Smooth muscle cell (in vitro differentiated cells): ENCODE measurements at regions not wholly inside any gene's neighbourhood (a gene's known extent, or its start where the extent isn't known, plus 50 kb on each side); places are given as distances from the start of the nearest gene placed in this dataset.
"Not testable (repeated sequence)": the region's sequence is repeated elsewhere in the genome, so short reads cannot be mapped to it uniquely, and the experiment has no call there.

ENCODE experiments used
- DNase-seq: peaks from one replicate; lab custom pipeline; 2025; ENCODE audit not compliant: unreplicated experiment; lab: John Stamatoyannopoulos, UW
- H2AFZ ChIP-seq: fragments of 200-600 bp; sonication (generic); 2 replicates; pipeline ENCODE4 v1.6.0; 2016; ENCODE audit warnings: antibody characterized with exemption, low read depth, mild to moderate bottlenecking
- H3F3A ChIP-seq: fragments of 200-600 bp; sonication (generic); 2 replicates; pipeline ENCODE4 v1.6.0; 2017; ENCODE audit warnings: antibody characterized with exemption, low read depth
- H3K27ac ChIP-seq: fragments of 200-600 bp; sonication (generic); 2 replicates; pipeline ENCODE4 v1.5.1; 2016; ENCODE audit warnings: low read depth, mild to moderate bottlenecking
- H3K27me3 ChIP-seq: fragments of 200-600 bp; sonication (generic); 2 replicates; pipeline ENCODE4 v1.6.1; 2016; ENCODE audit warnings: low read depth, mild to moderate bottlenecking
- H3K36me3 ChIP-seq: fragments of 200-600 bp; sonication (generic); 2 replicates; pipeline ENCODE4 v1.5.1; 2016; ENCODE audit warnings: low read depth
- H3K4me1 ChIP-seq: fragments of 200-600 bp; sonication (generic); 2 replicates; pipeline ENCODE4 v1.5.1; 2016; ENCODE audit warnings: low read depth
- H3K4me2 ChIP-seq: fragments of 200-600 bp; sonication (generic); 2 replicates; pipeline ENCODE4 v1.6.0; 2016; ENCODE audit warnings: mild to moderate bottlenecking
- H3K4me3 ChIP-seq: fragments of 200-600 bp; sonication (generic); 2 replicates; pipeline ENCODE4 v1.5.1; 2016; ENCODE audit warnings: mild to moderate bottlenecking
- H3K79me2 ChIP-seq: fragments of 200-600 bp; sonication (generic); 2 replicates; pipeline ENCODE4 v1.6.0; 2016; ENCODE audit warnings: low read depth, mild to moderate bottlenecking
- H3K9ac ChIP-seq: fragments of 200-600 bp; sonication (generic); 2 replicates; pipeline ENCODE4 v1.6.0; 2016; ENCODE audit warnings: low read depth
- H3K9me3 ChIP-seq: fragments of 200-600 bp; sonication (generic); replicated peaks from 2 replicates; pipeline ENCODE4 v1.5.1; 2016; ENCODE audit warnings: low read depth
- H4K20me1 ChIP-seq: fragments of 200-600 bp; sonication (generic); 2 replicates; pipeline ENCODE4 v1.6.0; 2016; ENCODE audit warnings: low read depth
- CTCF ChIP-seq: fragments of 200-600 bp; sonication (generic); IDR thresholded peaks from 2 replicates; pipeline ENCODE4 v1.5.1; 2017; ENCODE audit warnings: borderline replicate concordance, mild to moderate bottlenecking, antibody characterized with exemption; ENCODE audit not compliant: insufficient read depth, poor library complexity, severe bottlenecking
- WGBS: methylation state at CpG from one replicate; pipeline ENCODE4 v1.1.7; 2016; ENCODE audit warnings: low lambda C conversion rate; 5-methylcytosine and 5-hydroxymethylcytosine counted together

- no peak for DNase-seq
- H3K27ac ChIP-seq = no peak overlapping the region
- TF ChIP-seq CTCF = no peak
These were observed 544.7 kb upstream of the KLF4 start for GRCh38 chr9:108033976-108034964.

GRCh38 chr9:108032079-108032478, 542.5 kb upstream of the KLF4 start:
- H3K4me1 ChIP-seq, H3F3A ChIP-seq, H3K36me3 ChIP-seq, H3K27ac ChIP-seq, H4K20me1 ChIP-seq, H3K4me3 ChIP-seq, H3K9me3 ChIP-seq, H3K79me2 ChIP-seq, H3K9ac ChIP-seq, H2AFZ ChIP-seq, DNase-seq, H3K4me2 ChIP-seq, H3K27me3 ChIP-seq: not testable (repeated sequence)
- WGBS = 92% methylated on average over 9 of the region's 9 CpGs

More at GRCh38 chr9:108033976-108034964, 544.7 kb upstream of the KLF4 start:
- no peaks in the 10 kb centered on the region for H3K9me3 ChIP-seq
- no peaks in the 10 kb centered on the region for H3K4me1 ChIP-seq
- WGBS = 68% methylated on average over 5 of the region's 5 CpGs
- no peaks in the 10 kb centered on the region for H4K20me1 ChIP-seq
- H3K36me3 ChIP-seq = no peaks in the 10 kb centered on the region
- H3K4me3 ChIP-seq = no peak overlapping the region
- no peak overlapping the region for H2AFZ ChIP-seq
- H3K79me2 ChIP-seq = no peaks in the 10 kb centered on the region
- no peak overlapping the region for H3K9ac ChIP-seq
- peak overlapping the region; percentile 15 for H3K4me2 ChIP-seq
- H3K27me3 ChIP-seq = no peaks in the 10 kb centered on the region
- H3F3A ChIP-seq = no peaks in the 10 kb centered on the region

GRCh38 chr9:108031221-108031620, 541.7 kb upstream of the KLF4 start:
- 89% methylated on average over 11 of the region's 11 CpGs for WGBS

GRCh38 chr9:108026718-108027117, 537.1 kb upstream of the KLF4 start:
- 92% methylated on average over 4 of the region's 4 CpGs for WGBS
- H3K27ac ChIP-seq, H3K4me3 ChIP-seq, H2AFZ ChIP-seq, H3K27me3 ChIP-seq, H4K20me1 ChIP-seq, H3K9me3 ChIP-seq, DNase-seq, H3K9ac ChIP-seq, H3K36me3 ChIP-seq, H3F3A ChIP-seq, H3K4me1 ChIP-seq, H3K79me2 ChIP-seq, H3K4me2 ChIP-seq: not testable (repeated sequence)

More at GRCh38 chr9:108031221-108031620, 541.7 kb upstream of the KLF4 start:
- H3K4me1 ChIP-seq, H3K9ac ChIP-seq, H4K20me1 ChIP-seq, H3K4me3 ChIP-seq, H3K36me3 ChIP-seq, H3K27ac ChIP-seq, H3F3A ChIP-seq, DNase-seq, H3K9me3 ChIP-seq, H3K4me2 ChIP-seq, H3K27me3 ChIP-seq, H2AFZ ChIP-seq, H3K79me2 ChIP-seq: not testable (repeated sequence)

GRCh38 chr9:108024604-108025003, 535.0 kb upstream of the KLF4 start:
- H3K4me2 ChIP-seq = no peak overlapping the region
- no peak overlapping the region for H2AFZ ChIP-seq
- TF ChIP-seq CTCF = no peak
- H3K9me3 ChIP-seq = no peaks in the 10 kb centered on the region
- no peaks in the 10 kb centered on the region for H4K20me1 ChIP-seq
- H3K36me3 ChIP-seq = no peaks in the 10 kb centered on the region
- DNase-seq = no peak
- H3K4me3 ChIP-seq = no peak overlapping the region
- H3K4me1 ChIP-seq = no peaks in the 10 kb centered on the region
- no peaks in the 10 kb centered on the region for H3K79me2 ChIP-seq
- no peak overlapping the region for H3K9ac ChIP-seq
- H3K27ac ChIP-seq = no peak overlapping the region
- no peaks in the 10 kb centered on the region for H3K27me3 ChIP-seq
- H3F3A ChIP-seq = no peaks in the 10 kb centered on the region
